ENCODE measurements at regions not wholly inside any gene's neighbourhood (a gene's known extent, or its start where the extent isn't known, plus 50 kb on each side); places are given as distances from the start of the nearest gene placed in this dataset.
"Not testable (repeated sequence)": the region's sequence is repeated elsewhere in the genome, so short reads cannot be mapped to it uniquely, and the experiment has no call there.

DNA sequence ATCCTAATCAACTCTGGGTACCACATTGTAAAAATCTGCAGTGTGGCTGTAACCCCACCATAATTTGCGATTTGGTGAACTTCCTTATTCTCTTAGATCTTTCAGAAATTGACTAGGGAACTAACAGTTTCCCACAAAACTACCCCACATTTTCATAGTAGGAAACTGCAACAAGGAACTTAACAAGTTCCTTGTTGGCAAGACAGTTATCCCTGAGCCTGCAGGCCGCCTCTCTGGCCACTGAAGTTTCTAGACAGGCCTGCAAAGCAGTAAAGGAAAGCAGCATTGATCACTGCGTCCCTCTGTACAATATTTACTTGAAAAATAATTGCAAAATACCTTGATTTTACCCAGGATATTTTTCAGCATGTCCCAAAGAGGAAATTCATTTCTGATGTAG, 372.9 kb downstream of the ANAPC1 start:
- TF ChIP-seq, protein P1, sequence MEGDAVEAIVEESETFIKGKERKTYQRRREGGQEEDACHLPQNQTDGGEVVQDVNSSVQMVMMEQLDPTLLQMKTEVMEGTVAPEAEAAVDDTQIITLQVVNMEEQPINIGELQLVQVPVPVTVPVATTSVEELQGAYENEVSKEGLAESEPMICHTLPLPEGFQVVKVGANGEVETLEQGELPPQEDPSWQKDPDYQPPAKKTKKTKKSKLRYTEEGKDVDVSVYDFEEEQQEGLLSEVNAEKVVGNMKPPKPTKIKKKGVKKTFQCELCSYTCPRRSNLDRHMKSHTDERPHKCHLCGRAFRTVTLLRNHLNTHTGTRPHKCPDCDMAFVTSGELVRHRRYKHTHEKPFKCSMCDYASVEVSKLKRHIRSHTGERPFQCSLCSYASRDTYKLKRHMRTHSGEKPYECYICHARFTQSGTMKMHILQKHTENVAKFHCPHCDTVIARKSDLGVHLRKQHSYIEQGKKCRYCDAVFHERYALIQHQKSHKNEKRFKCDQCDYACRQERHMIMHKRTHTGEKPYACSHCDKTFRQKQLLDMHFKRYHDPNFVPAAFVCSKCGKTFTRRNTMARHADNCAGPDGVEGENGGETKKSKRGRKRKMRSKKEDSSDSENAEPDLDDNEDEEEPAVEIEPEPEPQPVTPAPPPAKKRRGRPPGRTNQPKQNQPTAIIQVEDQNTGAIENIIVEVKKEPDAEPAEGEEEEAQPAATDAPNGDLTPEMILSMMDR (IDR thresholded peaks at IDR 0.05; ENCODE audit: extremely low read depth in 1 of 2, insufficient read depth in 1 of 2, low read depth in 1 of 2, low read length in 2 of 2) = not testable (repeated sequence)
- TF ChIP-seq, protein P2, sequence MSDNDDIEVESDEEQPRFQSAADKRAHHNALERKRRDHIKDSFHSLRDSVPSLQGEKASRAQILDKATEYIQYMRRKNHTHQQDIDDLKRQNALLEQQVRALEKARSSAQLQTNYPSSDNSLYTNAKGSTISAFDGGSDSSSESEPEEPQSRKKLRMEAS (IDR thresholded peaks at IDR 0.05; ENCODE audit: insufficient read depth, insufficient read length) = not testable (repeated sequence)
- not testable (repeated sequence) for TF ChIP-seq POLR2AphosphoS5 (IDR thresholded peaks at IDR 0.05; ENCODE audit: insufficient read depth, low read depth, low read length); POLR2A (IDR thresholded peaks at IDR 0.05; ENCODE audit: low read depth, low read length); EZH2 (IDR thresholded peaks at IDR 0.05; ENCODE audit: borderline replicate concordance, low read depth, low read length, severe bottlenecking); JUN (IDR thresholded peaks at IDR 0.05; ENCODE audit: borderline replicate concordance, insufficient read depth, insufficient read length, low read depth); MYC (IDR thresholded peaks at IDR 0.05; ENCODE audit: low read depth, low read length)
